ENCODE measurements at regions not wholly inside any gene's neighbourhood (a gene's known extent, or its start where the extent isn't known, plus 50 kb on each side); places are given as distances from the start of the nearest gene placed in this dataset.

- TF ChIP-seq TAF1 (IDR thresholded peaks at IDR 0.05; ENCODE audit: low read depth, low read length) (no peak), SPI1 (IDR thresholded peaks at IDR 0.05; ENCODE audit: low read depth, low read length) (no peak), PAX5 (IDR thresholded peaks at IDR 0.05; ENCODE audit: insufficient read depth, low read length, severe bottlenecking) (no peak), POLR2AphosphoS5 (IDR thresholded peaks at IDR 0.05; ENCODE audit: low read depth, low read length) (no peak), POLR2A (IDR thresholded peaks at IDR 0.05; ENCODE audit: low read depth, low read length) (no peak), POU2F2 (IDR thresholded peaks at IDR 0.05; ENCODE audit: low read depth, low read length) (no peak)
- no peak for DNase-seq (ENCODE audit: insufficient read length, low spot score)
- no peak for FAIRE-seq
These were observed 403.0 kb downstream of the SEC14L1 start for GRCh38 chr17:77543801-77544200.

GRCh38 chr17:77544347-77545110 lies 403.8 kb downstream of the SEC14L1 start:
- no peak for FAIRE-seq
- TF ChIP-seq PAX5 (IDR thresholded peaks at IDR 0.05; ENCODE audit: insufficient read depth, low read length, severe bottlenecking), result no peak
- no peak for TF ChIP-seq POLR2AphosphoS5 (IDR thresholded peaks at IDR 0.05; ENCODE audit: low read depth, low read length)
- TF ChIP-seq TAF1 (IDR thresholded peaks at IDR 0.05; ENCODE audit: low read depth, low read length), result no peak
- TF ChIP-seq POLR2A (IDR thresholded peaks at IDR 0.05; ENCODE audit: low read depth, low read length), result no peak
- TF ChIP-seq SPI1 (IDR thresholded peaks at IDR 0.05; ENCODE audit: low read depth, low read length), result no peak
- TF ChIP-seq POU2F2 (IDR thresholded peaks at IDR 0.05; ENCODE audit: low read depth, low read length), result no peak
- no peak for DNase-seq (ENCODE audit: insufficient read length, low spot score)

GRCh38 chr17:77546772-77547241 lies 406.0 kb downstream of the SEC14L1 start:
- DNase-seq (ENCODE audit: insufficient read length, low spot score) (no peak), FAIRE-seq (no peak)
- TF ChIP-seq TAF1 (IDR thresholded peaks at IDR 0.05; ENCODE audit: low read depth, low read length) (no peak), SPI1 (IDR thresholded peaks at IDR 0.05; ENCODE audit: low read depth, low read length) (no peak), PAX5 (IDR thresholded peaks at IDR 0.05; ENCODE audit: insufficient read depth, low read length, severe bottlenecking) (no peak), POLR2A (IDR thresholded peaks at IDR 0.05; ENCODE audit: low read depth, low read length) (no peak), POLR2AphosphoS5 (IDR thresholded peaks at IDR 0.05; ENCODE audit: low read depth, low read length) (no peak), POU2F2 (IDR thresholded peaks at IDR 0.05; ENCODE audit: low read depth, low read length) (no peak)

- no peak for FAIRE-seq
- DNase-seq (ENCODE audit: insufficient read length, low spot score), result no peak
- TF ChIP-seq POLR2A (IDR thresholded peaks at IDR 0.05; ENCODE audit: low read depth, low read length) (no peak), SPI1 (IDR thresholded peaks at IDR 0.05; ENCODE audit: low read depth, low read length) (peak; percentile 59)
These were observed 408.2 kb downstream of the SEC14L1 start for GRCh38 chr17:77548967-77549366.

GRCh38 chr17:77549726-77550366 lies 408.7 kb upstream of the TNRC6C start:
- DNase-seq (ENCODE audit: insufficient read length, low spot score) (no peak), FAIRE-seq (no peak)
- TF ChIP-seq POU2F2 (IDR thresholded peaks at IDR 0.05; ENCODE audit: low read depth, low read length) (no peak), PAX5 (IDR thresholded peaks at IDR 0.05; ENCODE audit: insufficient read depth, low read length, severe bottlenecking) (no peak), TAF1 (IDR thresholded peaks at IDR 0.05; ENCODE audit: low read depth, low read length) (no peak), POLR2A (IDR thresholded peaks at IDR 0.05; ENCODE audit: low read depth, low read length) (no peak), SPI1 (IDR thresholded peaks at IDR 0.05; ENCODE audit: low read depth, low read length) (no peak), POLR2AphosphoS5 (IDR thresholded peaks at IDR 0.05; ENCODE audit: low read depth, low read length) (no peak)

GRCh38 chr17:77553459-77554066 lies 404.9 kb upstream of the TNRC6C start:
- TF ChIP-seq POU2F2 (IDR thresholded peaks at IDR 0.05; ENCODE audit: low read depth, low read length) (no peak), PAX5 (IDR thresholded peaks at IDR 0.05; ENCODE audit: insufficient read depth, low read length, severe bottlenecking) (no peak), POLR2AphosphoS5 (IDR thresholded peaks at IDR 0.05; ENCODE audit: low read depth, low read length) (no peak), TAF1 (IDR thresholded peaks at IDR 0.05; ENCODE audit: low read depth, low read length) (no peak), SPI1 (IDR thresholded peaks at IDR 0.05; ENCODE audit: low read depth, low read length) (no peak)
- no peak for DNase-seq (ENCODE audit: insufficient read length, low spot score)
- no peak for FAIRE-seq

- FAIRE-seq (no peak), DNase-seq (ENCODE audit: insufficient read length, low spot score) (no peak)
- TF ChIP-seq POU2F2 (IDR thresholded peaks at IDR 0.05; ENCODE audit: low read depth, low read length), result no peak
- no peak for TF ChIP-seq TAF1 (IDR thresholded peaks at IDR 0.05; ENCODE audit: low read depth, low read length)
- no peak for TF ChIP-seq POLR2AphosphoS5 (IDR thresholded peaks at IDR 0.05; ENCODE audit: low read depth, low read length)
- no peak for TF ChIP-seq PAX5 (IDR thresholded peaks at IDR 0.05; ENCODE audit: insufficient read depth, low read length, severe bottlenecking)
- no peak for TF ChIP-seq POLR2A (IDR thresholded peaks at IDR 0.05; ENCODE audit: low read depth, low read length)
- TF ChIP-seq SPI1 (IDR thresholded peaks at IDR 0.05; ENCODE audit: low read depth, low read length), result no peak
These were observed 403.3 kb upstream of the TNRC6C start for GRCh38 chr17:77555121-77555591.

- TF ChIP-seq TAF1 (IDR thresholded peaks at IDR 0.05; ENCODE audit: low read depth, low read length) (no peak), POLR2AphosphoS5 (IDR thresholded peaks at IDR 0.05; ENCODE audit: low read depth, low read length) (no peak), POLR2A (IDR thresholded peaks at IDR 0.05; ENCODE audit: low read depth, low read length) (no peak), POU2F2 (IDR thresholded peaks at IDR 0.05; ENCODE audit: low read depth, low read length) (no peak), PAX5 (IDR thresholded peaks at IDR 0.05; ENCODE audit: insufficient read depth, low read length, severe bottlenecking) (no peak), SPI1 (IDR thresholded peaks at IDR 0.05; ENCODE audit: low read depth, low read length) (no peak)
- FAIRE-seq, result no peak
- no peak for DNase-seq (ENCODE audit: insufficient read length, low spot score)
These were observed 402.7 kb upstream of the TNRC6C start for GRCh38 chr17:77555741-77556291.
